K562 (cell line): ENCODE measurements at regions not wholly inside any gene's neighbourhood (a gene's known extent, or its start where the extent isn't known, plus 50 kb on each side); places are given as distances from the start of the nearest gene placed in this dataset.

Source experiments
- ATAC-seq: fragments of 200-7000 bp; cut with Tn5 transposase; 3 replicates; pipeline ENCODE4 v1.9.1; 2020; ENCODE audit warnings: moderate library complexity
- BruUV-seq: library from RNA; stranded (reverse); fragments of 400-500 nt; replicated peaks from 2 replicates; lab custom pipeline; 2021; lab: Mats Ljungman, UMichigan
- CTCF ChIA-PET: fragments of 300-600 bp; formaldehyde crosslinking; extraction: SDS; loops from one replicate; lab custom pipeline; 2021; ENCODE audit warnings: low intra/inter-chr PET ratio; lab: Yijun Ruan, JAX
- POLR2A ChIA-PET: fragments of 300-600, 350-650 bp; sonication (Branson Sonifier 250); formaldehyde crosslinking; extraction: SDS; loops from one replicate; lab custom pipeline; 2021; ENCODE audit warnings: antibody characterized with exemption, inconsistent platforms; lab: Yijun Ruan, JAX
- DNase-seq, 4 experiments: peaks; one replicate each; pipeline versions ENCODE4 v3.0.0 to v3.0.0-alpha.2; 2011 to 2018; ENCODE audit warnings: low spot score in 3 of 4, mixed read lengths in 3 of 4; ENCODE audit errors: extremely low read depth in 1 of 4
- FAIRE-seq: peaks from 2 replicates; lab custom pipeline; 2011; peaks lifted over from hg19 to GRCh38; lab: Jason Lieb, UNC
- H2AFZ ChIP-seq: 2 replicates; pipeline ENCODE4 v1.6.0; 2011; ENCODE audit warnings: low read depth, low read length, control low read depth, inconsistent platforms
- H3K27ac ChIP-seq: fragments of 200-600 bp; 3 replicates; pipeline ENCODE4 v1.8.0; 2011; ENCODE audit warnings: low read depth, mild to moderate bottlenecking, control low read depth, inconsistent platforms, low read length, moderate library complexity, mixed read lengths; ENCODE audit errors: extremely low read depth
- H3K27me3 ChIP-seq, 2 experiments: fragments of 300-600 bp in 1 of 2; 2 replicates in 1 of 2; 3 replicates in 1 of 2; pipeline versions ENCODE4 v1.6.0 to v1.8.0; 2011; ENCODE audit warnings: inconsistent platforms in 2 of 2, low read length in 2 of 2, mild to moderate bottlenecking in 1 of 2, mixed read lengths in 1 of 2, moderate library complexity in 1 of 2; ENCODE audit not compliant: control insufficient read depth in 2 of 2, insufficient read depth in 2 of 2
- H3K36me3 ChIP-seq: fragments of 300-600 bp; 3 replicates; pipeline ENCODE4 v1.8.0; 2011; ENCODE audit warnings: mild to moderate bottlenecking, low read length, inconsistent platforms; ENCODE audit not compliant: control insufficient read depth, insufficient read depth
- H3K4me1 ChIP-seq, 2 experiments: fragments of 200-600 bp in 1 of 2; replicated peaks in 1 of 2; 2 replicates in 1 of 2; 3 replicates in 1 of 2; pipeline versions ENCODE4 v1.5.1 to v1.8.0; 2011; ENCODE audit warnings: inconsistent platforms in 2 of 2, low read length in 2 of 2, mild to moderate bottlenecking in 1 of 2, mixed read lengths in 1 of 2, moderate library complexity in 1 of 2; ENCODE audit not compliant: control insufficient read depth in 2 of 2, insufficient read depth in 2 of 2
- H3K4me2 ChIP-seq: 2 replicates; pipeline ENCODE4 v1.6.1; 2011; ENCODE audit warnings: low read length, control low read depth, inconsistent platforms, mixed read lengths; ENCODE audit not compliant: insufficient read depth
- H3K4me3 ChIP-seq: fragments of 200-600 bp; sonication (generic), shearing (Covaris generic); 2 replicates; pipeline ENCODE4 v1.5.1; 2016; ENCODE audit warnings: control low read depth, inconsistent platforms
- H3K79me2 ChIP-seq: fragments of 200-600 bp; 3 replicates; pipeline ENCODE4 v1.8.0; 2011; ENCODE audit warnings: low read length, inconsistent platforms; ENCODE audit not compliant: control insufficient read depth, insufficient read depth
- H3K9ac ChIP-seq, 2 experiments: 2 replicates each; pipeline versions ENCODE4 v1.6.0 to v1.6.1; 2011; ENCODE audit warnings: low read depth in 2 of 2, low read length in 2 of 2, control low read depth in 1 of 2, inconsistent platforms in 1 of 2, mild to moderate bottlenecking in 1 of 2, mixed read lengths in 1 of 2; ENCODE audit not compliant: insufficient read depth in 1 of 2
- H3K9me1 ChIP-seq: one replicate; pipeline ENCODE4 v1.6.0; 2011; ENCODE audit warnings: inconsistent platforms, mild to moderate bottlenecking, low read length, moderate library complexity; ENCODE audit not compliant: control insufficient read depth, insufficient read depth
- H3K9me3 ChIP-seq: replicated peaks from 2 replicates; pipeline ENCODE4 v1.5.1; 2011; ENCODE audit warnings: low read depth, low read length, inconsistent platforms; ENCODE audit not compliant: control insufficient read depth, insufficient read depth
- H4K20me1 ChIP-seq: replicated peaks from 2 replicates; pipeline ENCODE4 v1.6.1; 2011; ENCODE audit warnings: low read length, inconsistent platforms, mixed read lengths; ENCODE audit not compliant: control insufficient read depth, insufficient read depth
- ARID3B ChIP-seq: fragments of 250-450 bp; sonication (Bioruptor Pico); IDR thresholded peaks from 2 replicates; pipeline ENCODE4 v1.4.0; 2020; ENCODE audit warnings: borderline replicate concordance
- HDAC3 ChIP-seq: fragments of 450-650 bp; IDR thresholded peaks from 2 replicates; pipeline ENCODE4 v1.6.1; 2018; ENCODE audit warnings: borderline replicate concordance, mild to moderate bottlenecking, moderate library complexity; ENCODE audit not compliant: partially characterized antibody
- HIVEP1 ChIP-seq: fragments of 250-450 bp; sonication (Bioruptor Pico); IDR thresholded peaks from 2 replicates; pipeline ENCODE4 v1.4.0; 2020; ENCODE audit warnings: mild to moderate bottlenecking
- LCOR ChIP-seq: sonication (generic); formaldehyde crosslinking; IDR thresholded peaks from 2 replicates; pipeline ENCODE4 v1.8.0; 2022; ENCODE audit warnings: mild to moderate bottlenecking, missing genetic modification reagents
- MCM7 ChIP-seq, 2 experiments: fragments of 450-650 bp; IDR thresholded peaks; 2 replicates each; pipeline ENCODE4 v1.6.1; 2016 to 2018
- NRF1 ChIP-seq, 2 experiments: fragments of 450-650 bp; IDR thresholded peaks in 1 of 2; conservative IDR thresholded peaks in 1 of 2; 2 replicates each; pipeline ENCODE4 v1.6.1; 2014; ENCODE audit warnings: mild to moderate bottlenecking in 2 of 2
- NUFIP1 ChIP-seq: fragments of 450-650 bp; IDR thresholded peaks from 2 replicates; pipeline ENCODE4 v1.6.1; 2018; ENCODE audit not compliant: partially characterized antibody
- POLR2AphosphoS5 ChIP-seq: IDR thresholded peaks from 2 replicates; pipeline ENCODE4 v1.6.1; 2011; ENCODE audit warnings: mild to moderate bottlenecking, low read depth, low read length, moderate library complexity; ENCODE audit not compliant: control insufficient read depth, insufficient read depth
- SMC3 ChIP-seq: conservative IDR thresholded peaks from 2 replicates; pipeline ENCODE4 v1.6.1; 2011; ENCODE audit warnings: low read depth, low read length, improper control_type of control experiment; ENCODE audit not compliant: insufficient read depth
- SREBF2 ChIP-seq: sonication (generic); formaldehyde crosslinking; IDR thresholded peaks from 2 replicates; pipeline ENCODE4 v1.4.0; 2020; ENCODE audit warnings: mild to moderate bottlenecking, missing genetic modification reagents
- UBTF ChIP-seq, 2 experiments: IDR thresholded peaks; 2 replicates each; pipeline ENCODE4 v1.6.1; 2012; ENCODE audit warnings: improper control_type of control experiment in 2 of 2, low read depth in 2 of 2, low read length in 2 of 2, borderline replicate concordance in 1 of 2
- ZBED1 ChIP-seq: IDR thresholded peaks from 2 replicates; pipeline ENCODE4 v1.6.1; 2014
- ZFPM2 ChIP-seq: fragments of 250-450 bp; sonication (Bioruptor Pico); IDR thresholded peaks from 2 replicates; pipeline ENCODE4 v1.5.1; 2022; ENCODE audit warnings: mild to moderate bottlenecking
- ZKSCAN8 ChIP-seq: fragments of 200-800 bp; sonication (Bioruptor generic); IDR thresholded peaks from 2 replicates; pipeline ENCODE4 v1.6.1; 2016; ENCODE audit warnings: missing genetic modification characterization, missing compliant biosample characterization
- ZNF165 ChIP-seq: fragments of 250-450 bp; sonication (Bioruptor Pico); IDR thresholded peaks from 2 replicates; pipeline ENCODE4 v1.4.0; 2020; ENCODE audit warnings: borderline replicate concordance
- ZNF436 ChIP-seq: fragments of 250-450, 450-650 bp; sonication (Bioruptor Pico); formaldehyde crosslinking; IDR thresholded peaks from 2 replicates; pipeline ENCODE4 v1.7.0; 2020; ENCODE audit warnings: mild to moderate bottlenecking
- ZNF717 ChIP-seq: fragments of 250-450 bp; sonication (Bioruptor Pico); IDR thresholded peaks from 2 replicates; pipeline ENCODE4 v1.5.0; 2021
- WGBS: fragments of 100-300 bp; shearing (Covaris generic); methylation state at CpG from one replicate; pipeline ENCODE4 v1.1.6; 2016; ENCODE audit warnings: low coverage, mixed read lengths; ENCODE audit not compliant: insufficient coverage; ENCODE audit errors: missing lambda C conversion rate; 5-methylcytosine and 5-hydroxymethylcytosine counted together
- in situ Hi-C: fragments of 300-500 bp; cut with MboI; formaldehyde crosslinking; loops from 4 replicates; pipeline ENCODE4 v1.15.0; 2018; ENCODE audit warnings: inconsistent platforms, mixed read lengths
- intact Hi-C: fragments of 100-400 bp; cut with micrococcal nuclease; formaldehyde crosslinking; loops from 2 replicates; pipeline ENCODE4 v1.14.2; 2022
- TF ChIP-seq, protein P1 (sequence below): fragments of 250-450 bp; sonication (Bioruptor Pico); IDR thresholded peaks from 2 replicates; pipeline ENCODE4 v1.6.1; 2021; ENCODE audit warnings: mild to moderate bottlenecking

GRCh38 chr16:80038566-80038965 lies 438.0 kb upstream of the MAF start:
- intact Hi-C loops (no loop called here), in situ Hi-C loops (no loop called here)
- Histone ChIP-seq H3K27me3 (peaks cover 0 to 3% of the 10 kb centered on the region in 2 experiments; a peak in 4 of 5 replicates), H3K4me2 (no peak overlapping the region), H3K4me1 (no peaks in the 10 kb centered on the region), H2AFZ (peak overlapping the region; percentile 15; the same call in 1 of the 2 replicates), H3K4me3 (no peak overlapping the region), H4K20me1 (no peaks in the 10 kb centered on the region), H3K9me1 (no peaks in the 10 kb centered on the region), H3K9ac (no peak overlapping the region), H3K36me3 (no peaks in the 10 kb centered on the region), H3K27ac (no peak overlapping the region), H3K9me3 (no peaks in the 10 kb centered on the region; the same call in 1 of the 2 replicates), H3K79me2 (no peaks in the 10 kb centered on the region)
- FAIRE-seq (no peak), DNase-seq (no peak), ATAC-seq (no peak)
- POLR2A ChIA-PET: interaction anchor here (0.6 kb wide), 1 partner anchor 11 kb away, joined by 3 read pairs; no protein-coding TSS in a partner anchor
- BruUV-seq: no TSS peak
- CTCF ChIA-PET: no interaction called here
- 5% methylated on average over 6 of the region's 6 CpGs for WGBS
- TF ChIP-seq MCM7 (IDR thresholded peaks at IDR 0.05) (no peak), HIVEP1 (CRISPR knock-in tag) (no peak), UBTF (IDR thresholded peaks at IDR 0.05; ENCODE audit: borderline replicate concordance in 1 of 2, low read depth in 2 of 2, low read length in 2 of 2) (no peak), ARID3B (CRISPR knock-in tag) (no peak), LCOR (CRISPR knock-in tag) (no peak), SREBF2 (CRISPR knock-in tag) (no peak), ZKSCAN8 (CRISPR knock-in tag) (no peak), SMC3 (no peak), HDAC3 (no peak), ZNF717 (CRISPR knock-in tag) (no peak), POLR2AphosphoS5 (no peak), ZFPM2 (CRISPR knock-in tag) (no peak), ZBED1 (no peak), ZNF165 (CRISPR knock-in tag) (no peak), NRF1 (conservative IDR thresholded peaks at IDR 0.05 in 1 of 2, IDR thresholded peaks at IDR 0.05 in 1 of 2) (no peak), NUFIP1 (no peak), ZNF436 (CRISPR knock-in tag) (no peak)
- TF ChIP-seq, protein P1, sequence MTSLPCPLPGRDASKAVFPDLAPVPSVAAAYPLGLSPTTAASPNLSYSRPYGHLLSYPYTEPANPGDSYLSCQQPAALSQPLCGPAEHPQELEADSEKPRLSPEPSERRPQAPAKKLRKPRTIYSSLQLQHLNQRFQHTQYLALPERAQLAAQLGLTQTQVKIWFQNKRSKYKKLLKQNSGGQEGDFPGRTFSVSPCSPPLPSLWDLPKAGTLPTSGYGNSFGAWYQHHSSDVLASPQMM (CRISPR knock-in tag): no peak
